Neural progenitor cell (in vitro differentiated cells): ENCODE measurements at regions not wholly inside any gene's neighbourhood (a gene's known extent, or its start where the extent isn't known, plus 50 kb on each side); places are given as distances from the start of the nearest gene placed in this dataset.

Experiments used
- DNase-seq: peaks from one replicate; pipeline ENCODE4 v3.0.0-alpha.2; 2016; ENCODE audit warnings: low spot score
- H2AFZ ChIP-seq: fragments of 200-600 bp; sonication (generic); replicated peaks from 2 replicates; pipeline ENCODE4 v1.6.1; 2016; ENCODE audit warnings: antibody characterized with exemption
- H3F3A ChIP-seq: fragments of 200-600 bp; sonication (generic); 2 replicates; pipeline ENCODE4 v1.6.1; 2016; ENCODE audit warnings: antibody characterized with exemption, low read depth
- H3K27ac ChIP-seq: fragments of 200-600 bp; sonication (generic); 2 replicates; pipeline ENCODE4 v1.5.1; 2016; ENCODE audit warnings: mild to moderate bottlenecking
- H3K27me3 ChIP-seq: fragments of 200-600 bp; sonication (generic); 2 replicates; pipeline ENCODE4 v1.6.1; 2016; ENCODE audit warnings: mild to moderate bottlenecking, moderate library complexity
- H3K36me3 ChIP-seq: fragments of 200-600 bp; sonication (generic); 2 replicates; pipeline ENCODE4 v1.5.1; 2016
- H3K4me1 ChIP-seq: fragments of 200-600 bp; sonication (generic); 2 replicates; pipeline ENCODE4 v1.6.1; 2016; ENCODE audit warnings: mixed run types
- H3K4me2 ChIP-seq: fragments of 200-600 bp; sonication (generic); 2 replicates; pipeline ENCODE4 v1.6.1; 2016
- H3K4me3 ChIP-seq: fragments of 200-600 bp; sonication (generic); 2 replicates; pipeline ENCODE4 v1.5.1; 2016
- H3K79me2 ChIP-seq: fragments of 200-600 bp; sonication (generic); 2 replicates; pipeline ENCODE4 v1.6.1; 2016; ENCODE audit warnings: low read depth
- H3K9ac ChIP-seq: fragments of 200-600 bp; sonication (generic); 2 replicates; pipeline ENCODE4 v1.6.1; 2016
- H3K9me3 ChIP-seq: fragments of 200-600 bp; sonication (generic); 2 replicates; pipeline ENCODE4 v1.5.1; 2016; ENCODE audit warnings: low read depth
- H4K20me1 ChIP-seq: fragments of 200-600 bp; sonication (generic); 2 replicates; pipeline ENCODE4 v1.6.1; 2016; ENCODE audit warnings: low read depth
- H3K27ac Mint-ChIP-seq: 3 replicates; pipeline ENCODE4 v1.8.0; 2021; ENCODE audit warnings: mixed read lengths
- H3K27me3 Mint-ChIP-seq: 2 replicates; pipeline ENCODE4 v1.8.0; 2022; ENCODE audit warnings: low read depth, mild to moderate bottlenecking, inconsistent platforms, moderate library complexity, mixed read lengths; ENCODE audit not compliant: insufficient read depth
- H3K36me3 Mint-ChIP-seq: 3 replicates; pipeline ENCODE4 v1.8.0; 2021; ENCODE audit warnings: mixed read lengths
- H3K4me1 Mint-ChIP-seq: 3 replicates; pipeline ENCODE4 v1.8.0; 2021; ENCODE audit warnings: mixed read lengths
- H3K4me3 Mint-ChIP-seq: 3 replicates; pipeline ENCODE4 v1.8.0; 2021; ENCODE audit warnings: mild to moderate bottlenecking, moderate library complexity, mixed read lengths
- H3K9me3 Mint-ChIP-seq: 3 replicates; pipeline ENCODE4 v1.8.0; 2020; ENCODE audit warnings: mixed read lengths
- CTCF ChIP-seq: fragments of 200-600 bp; sonication (generic); IDR thresholded peaks from 2 replicates; pipeline ENCODE4 v1.5.1; 2017; ENCODE audit warnings: antibody characterized with exemption, mild to moderate bottlenecking
- EZH2 ChIP-seq: fragments of 200-600 bp; sonication (generic); IDR thresholded peaks from 2 replicates; pipeline ENCODE4 v1.6.1; 2017; ENCODE audit warnings: antibody characterized with exemption, mild to moderate bottlenecking, moderate library complexity
- EZH2phosphoT487 ChIP-seq: fragments of 200-600 bp; sonication (generic); IDR thresholded peaks from 2 replicates; pipeline ENCODE4 v1.6.1; 2017; ENCODE audit warnings: antibody characterized with exemption

- H3K9ac ChIP-seq = no peak overlapping the region
- H3K9me3 ChIP-seq = no peaks in the 10 kb centered on the region
- peaks cover 2% of the 10 kb centered on the region for H3K9me3 Mint-ChIP-seq
- H3K4me1 ChIP-seq = no peaks in the 10 kb centered on the region
- H4K20me1 ChIP-seq = no peaks in the 10 kb centered on the region
- H3K4me3 Mint-ChIP-seq = no peak overlapping the region
- no peaks in the 10 kb centered on the region for H3K27me3 Mint-ChIP-seq
- H3F3A ChIP-seq = no peaks in the 10 kb centered on the region
- H3K27me3 ChIP-seq = no peaks in the 10 kb centered on the region
- no peak overlapping the region for H2AFZ ChIP-seq
- no peak overlapping the region for H3K4me3 ChIP-seq
- no peaks in the 10 kb centered on the region for H3K4me1 Mint-ChIP-seq
- H3K4me2 ChIP-seq = no peak overlapping the region
- no peak for TF ChIP-seq EZH2phosphoT487
- TF ChIP-seq CTCF = no peak
- TF ChIP-seq EZH2 = no peak
- H3K27ac Mint-ChIP-seq = no peak overlapping the region
- H3K27ac ChIP-seq = no peak overlapping the region
- no peaks in the 10 kb centered on the region for H3K36me3 ChIP-seq
- no peaks in the 10 kb centered on the region for H3K36me3 Mint-ChIP-seq
- no peaks in the 10 kb centered on the region for H3K79me2 ChIP-seq
- DNase-seq = no peak
These were observed 126.0 kb downstream of the RAP2A start for GRCh38 chr13:97559981-97560380.

DNA sequence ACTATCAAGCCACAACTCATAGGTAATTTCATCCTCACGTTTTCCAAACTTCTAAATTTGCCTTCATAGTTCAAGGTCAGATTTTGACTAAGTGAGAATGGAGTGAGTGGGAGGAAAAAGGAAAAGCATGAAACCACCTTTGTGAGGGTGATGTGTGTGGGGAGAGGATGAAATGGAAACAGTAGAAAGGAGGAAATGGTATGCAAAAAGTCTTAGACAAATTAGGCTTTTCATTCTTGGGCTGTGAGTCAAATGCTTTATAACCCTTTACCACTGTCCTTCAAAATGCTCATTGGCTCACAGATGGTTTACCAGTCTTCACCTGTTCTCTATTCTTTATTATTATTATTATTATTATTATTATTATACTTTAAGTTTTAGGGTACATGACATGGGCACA lies 127.2 kb downstream of the RAP2A start:
- no peaks in the 10 kb centered on the region for H3K79me2 ChIP-seq
- no peaks in the 10 kb centered on the region for H3F3A ChIP-seq
- Mint-ChIP-seq H3K36me3 (no peaks in the 10 kb centered on the region), H3K27ac (no peak overlapping the region), H3K27me3 (no peaks in the 10 kb centered on the region), H3K4me1 (no peaks in the 10 kb centered on the region), H3K4me3 (no peak overlapping the region), H3K9me3 (peaks cover 2% of the 10 kb centered on the region)
- no peak for TF ChIP-seq EZH2phosphoT487
- TF ChIP-seq EZH2 = no peak
- no peak for TF ChIP-seq CTCF
- no peak overlapping the region for H3K27ac ChIP-seq
- H3K4me3 ChIP-seq = no peak overlapping the region
- H4K20me1 ChIP-seq = no peaks in the 10 kb centered on the region
- no peaks in the 10 kb centered on the region for H3K27me3 ChIP-seq
- H3K9ac ChIP-seq = no peak overlapping the region
- no peak for DNase-seq
- no peaks in the 10 kb centered on the region for H3K9me3 ChIP-seq
- no peaks in the 10 kb centered on the region for H3K36me3 ChIP-seq
- H2AFZ ChIP-seq = no peak overlapping the region
- no peak overlapping the region for H3K4me2 ChIP-seq
- H3K4me1 ChIP-seq = no peaks in the 10 kb centered on the region

DNA sequence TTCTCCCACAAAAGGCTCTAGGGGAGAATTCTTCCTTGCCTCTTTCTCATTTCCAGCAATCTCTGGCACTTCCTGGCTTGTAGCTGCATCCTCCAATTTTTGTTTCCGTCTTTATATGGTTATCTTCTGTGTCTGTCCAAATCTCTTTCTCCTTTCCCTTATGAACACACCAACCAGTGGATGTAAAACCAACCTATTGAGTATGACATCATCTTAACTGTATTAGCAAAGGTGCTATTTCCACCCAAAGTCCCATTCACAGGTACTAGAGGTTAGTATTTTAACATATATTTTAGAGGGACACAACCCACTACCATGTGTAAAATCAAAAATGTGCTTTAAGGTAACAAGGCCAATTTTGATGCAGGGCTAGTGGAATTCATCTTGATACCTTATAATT lies 129.0 kb downstream of the RAP2A start:
- Histone ChIP-seq H3K27me3 (no peaks in the 10 kb centered on the region), H3K4me1 (no peaks in the 10 kb centered on the region), H3K4me2 (no peak overlapping the region), H3K79me2 (no peaks in the 10 kb centered on the region), H2AFZ (no peak overlapping the region), H3K27ac (no peak overlapping the region), H3F3A (no peaks in the 10 kb centered on the region), H3K9me3 (no peaks in the 10 kb centered on the region), H4K20me1 (no peaks in the 10 kb centered on the region), H3K4me3 (no peak overlapping the region), H3K9ac (no peak overlapping the region), H3K36me3 (no peaks in the 10 kb centered on the region)
- H3K27me3 Mint-ChIP-seq = no peaks in the 10 kb centered on the region
- no peak for TF ChIP-seq CTCF
- TF ChIP-seq EZH2 = no peak
- no peak for TF ChIP-seq EZH2phosphoT487
- no peak overlapping the region for H3K4me3 Mint-ChIP-seq
- no peaks in the 10 kb centered on the region for H3K36me3 Mint-ChIP-seq
- peaks cover 2% of the 10 kb centered on the region for H3K4me1 Mint-ChIP-seq
- no peak overlapping the region for H3K27ac Mint-ChIP-seq
- no peak for DNase-seq
- peaks cover 2% of the 10 kb centered on the region for H3K9me3 Mint-ChIP-seq

- H4K20me1 ChIP-seq = no peaks in the 10 kb centered on the region
- no peaks in the 10 kb centered on the region for H3K9me3 ChIP-seq
- TF ChIP-seq CTCF (no peak), EZH2 (no peak), EZH2phosphoT487 (no peak)
- Mint-ChIP-seq H3K27me3 (no peaks in the 10 kb centered on the region), H3K4me1 (peaks cover 4% of the 10 kb centered on the region), H3K27ac (no peak overlapping the region), H3K4me3 (no peak overlapping the region), H3K36me3 (no peaks in the 10 kb centered on the region), H3K9me3 (no peaks in the 10 kb centered on the region)
- H3F3A ChIP-seq = no peaks in the 10 kb centered on the region
- H2AFZ ChIP-seq = no peak overlapping the region
- H3K27me3 ChIP-seq = no peaks in the 10 kb centered on the region
- no peaks in the 10 kb centered on the region for H3K36me3 ChIP-seq
- H3K9ac ChIP-seq = no peak overlapping the region
- no peak overlapping the region for H3K4me2 ChIP-seq
- no peaks in the 10 kb centered on the region for H3K79me2 ChIP-seq
- H3K4me3 ChIP-seq = no peak overlapping the region
- H3K4me1 ChIP-seq = peaks cover 11% of the 10 kb centered on the region
- DNase-seq = no peak
- H3K27ac ChIP-seq = no peak overlapping the region
These were observed 131.0 kb downstream of the RAP2A start for GRCh38 chr13:97564956-97565355.
